B cell (primary cell): ENCODE measurements at regions not wholly inside any gene's neighbourhood (a gene's known extent, or its start where the extent isn't known, plus 50 kb on each side); places are given as distances from the start of the nearest gene placed in this dataset.

Experiments used
- EZH2 ChIP-seq: IDR thresholded peaks from 2 replicates; pipeline ENCODE4 v1.6.1; 2012; ENCODE audit warnings: borderline replicate concordance, low read depth, mild to moderate bottlenecking, moderate library complexity, low read length; ENCODE audit not compliant: insufficient read depth, poor library complexity, severe bottlenecking
- TF ChIP-seq, protein P1 (sequence below): fragments of 200-600 bp; IDR thresholded peaks from one replicate; pipeline ENCODE4 v1.8.0; 2022; ENCODE audit warnings: antibody characterized with exemption, mild to moderate bottlenecking

DNA sequence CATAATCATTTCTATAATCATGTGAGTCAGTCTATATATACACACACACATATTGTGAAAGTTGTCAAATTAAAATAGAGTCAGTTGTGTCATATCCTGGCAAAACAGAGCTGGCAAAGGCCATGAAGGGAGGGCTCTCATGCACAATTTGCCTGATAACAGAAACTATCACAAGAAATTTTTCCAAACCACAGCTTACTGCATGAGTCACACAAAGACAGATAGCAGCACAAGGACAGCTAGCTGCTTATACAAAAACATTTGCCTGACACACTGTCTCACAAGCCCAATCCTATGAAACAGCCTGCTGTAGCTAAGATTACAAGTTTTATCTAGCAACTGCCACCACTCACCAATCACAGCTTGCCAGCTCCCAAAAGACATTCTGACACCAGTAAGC, 848.5 kb upstream of the MAN1A1 start:
- TF ChIP-seq, protein P1, sequence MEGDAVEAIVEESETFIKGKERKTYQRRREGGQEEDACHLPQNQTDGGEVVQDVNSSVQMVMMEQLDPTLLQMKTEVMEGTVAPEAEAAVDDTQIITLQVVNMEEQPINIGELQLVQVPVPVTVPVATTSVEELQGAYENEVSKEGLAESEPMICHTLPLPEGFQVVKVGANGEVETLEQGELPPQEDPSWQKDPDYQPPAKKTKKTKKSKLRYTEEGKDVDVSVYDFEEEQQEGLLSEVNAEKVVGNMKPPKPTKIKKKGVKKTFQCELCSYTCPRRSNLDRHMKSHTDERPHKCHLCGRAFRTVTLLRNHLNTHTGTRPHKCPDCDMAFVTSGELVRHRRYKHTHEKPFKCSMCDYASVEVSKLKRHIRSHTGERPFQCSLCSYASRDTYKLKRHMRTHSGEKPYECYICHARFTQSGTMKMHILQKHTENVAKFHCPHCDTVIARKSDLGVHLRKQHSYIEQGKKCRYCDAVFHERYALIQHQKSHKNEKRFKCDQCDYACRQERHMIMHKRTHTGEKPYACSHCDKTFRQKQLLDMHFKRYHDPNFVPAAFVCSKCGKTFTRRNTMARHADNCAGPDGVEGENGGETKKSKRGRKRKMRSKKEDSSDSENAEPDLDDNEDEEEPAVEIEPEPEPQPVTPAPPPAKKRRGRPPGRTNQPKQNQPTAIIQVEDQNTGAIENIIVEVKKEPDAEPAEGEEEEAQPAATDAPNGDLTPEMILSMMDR, result no peak
- TF ChIP-seq EZH2, result no peak
